Testis (tissue), 2 donors: ENCODE measurements at regions not wholly inside any gene's neighbourhood (a gene's known extent, or its start where the extent isn't known, plus 50 kb on each side); places are given as distances from the start of the nearest gene placed in this dataset.

ENCODE experiments used
- POLR2A ChIP-seq: fragments of 450-650 bp; IDR thresholded peaks from one replicate; pipeline ENCODE4 v1.6.1; 2017; ENCODE audit warnings: antibody characterized with exemption, mild to moderate bottlenecking, moderate library complexity
- TF ChIP-seq, protein P1 (sequence below), 3 experiments: fragments of 450-650 bp in 2 of 3; fragments of 200-600 bp in 1 of 3; sonication (generic) in 1 of 3; IDR thresholded peaks; one replicate each; pipeline ENCODE4 v1.5.1; 2016 to 2019; ENCODE audit warnings: antibody characterized with exemption in 3 of 3, mild to moderate bottlenecking in 2 of 3, moderate library complexity in 1 of 3

- TF ChIP-seq, protein P1, sequence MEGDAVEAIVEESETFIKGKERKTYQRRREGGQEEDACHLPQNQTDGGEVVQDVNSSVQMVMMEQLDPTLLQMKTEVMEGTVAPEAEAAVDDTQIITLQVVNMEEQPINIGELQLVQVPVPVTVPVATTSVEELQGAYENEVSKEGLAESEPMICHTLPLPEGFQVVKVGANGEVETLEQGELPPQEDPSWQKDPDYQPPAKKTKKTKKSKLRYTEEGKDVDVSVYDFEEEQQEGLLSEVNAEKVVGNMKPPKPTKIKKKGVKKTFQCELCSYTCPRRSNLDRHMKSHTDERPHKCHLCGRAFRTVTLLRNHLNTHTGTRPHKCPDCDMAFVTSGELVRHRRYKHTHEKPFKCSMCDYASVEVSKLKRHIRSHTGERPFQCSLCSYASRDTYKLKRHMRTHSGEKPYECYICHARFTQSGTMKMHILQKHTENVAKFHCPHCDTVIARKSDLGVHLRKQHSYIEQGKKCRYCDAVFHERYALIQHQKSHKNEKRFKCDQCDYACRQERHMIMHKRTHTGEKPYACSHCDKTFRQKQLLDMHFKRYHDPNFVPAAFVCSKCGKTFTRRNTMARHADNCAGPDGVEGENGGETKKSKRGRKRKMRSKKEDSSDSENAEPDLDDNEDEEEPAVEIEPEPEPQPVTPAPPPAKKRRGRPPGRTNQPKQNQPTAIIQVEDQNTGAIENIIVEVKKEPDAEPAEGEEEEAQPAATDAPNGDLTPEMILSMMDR (IDR thresholded peaks at IDR 0.05) = no peak
- no peak for TF ChIP-seq POLR2A
Measured at GRCh38 chr17:77685881-77686486, 272.5 kb upstream of the TNRC6C start.
